GM21423 (cell line): ENCODE measurements at regions not wholly inside any gene's neighbourhood (a gene's known extent, or its start where the extent isn't known, plus 50 kb on each side); places are given as distances from the start of the nearest gene placed in this dataset.

Source experiments
- ATAC-seq: cut with Tn5 transposase; IDR thresholded peaks from one replicate; pipeline ENCODE4 v1.9.1; 2021; ENCODE audit warnings: mild to moderate bottlenecking, moderate library complexity; ENCODE audit not compliant: unreplicated experiment

- ATAC-seq = peak; percentile 89
These were observed 167.4 kb downstream of the TNFSF18 start for GRCh38 chr1:172883387-172883791.

GRCh38 chr1:172883844-172884243 lies 166.9 kb downstream of the TNFSF18 start:
- ATAC-seq = peak; percentile 39

- no peak for ATAC-seq
These were observed 165.3 kb downstream of the TNFSF18 start for GRCh38 chr1:172885411-172885810.

- ATAC-seq = no peak
These were observed 164.8 kb downstream of the TNFSF18 start for GRCh38 chr1:172885971-172886370.

- ATAC-seq = no peak
These were observed 163.6 kb downstream of the TNFSF18 start for GRCh38 chr1:172887162-172887561.

GRCh38 chr1:172893146-172893841 lies 157.4 kb downstream of the TNFSF18 start:
- ATAC-seq = no peak

GRCh38 chr1:172894349-172895049 lies 156.2 kb downstream of the TNFSF18 start:
- ATAC-seq = peak; percentile 20

- peak; percentile 77 for ATAC-seq
These were observed 155.7 kb downstream of the TNFSF18 start for GRCh38 chr1:172895050-172895460.

- no peak for ATAC-seq
These were observed 155.0 kb downstream of the TNFSF18 start for GRCh38 chr1:172895761-172896160.

- ATAC-seq = no peak
These were observed 153.0 kb downstream of the TNFSF18 start for GRCh38 chr1:172897738-172898137.

- ATAC-seq = no peak
These were observed 151.9 kb downstream of the TNFSF18 start for GRCh38 chr1:172898866-172899265.

- ATAC-seq = no peak
These were observed 150.3 kb downstream of the TNFSF18 start for GRCh38 chr1:172900376-172900997.

- ATAC-seq = no peak
These were observed 148.5 kb downstream of the TNFSF18 start for GRCh38 chr1:172902200-172902599.

GRCh38 chr1:172902861-172903381 lies 147.8 kb downstream of the TNFSF18 start:
- no peak for ATAC-seq

- no peak for ATAC-seq
These were observed 147.0 kb downstream of the TNFSF18 start for GRCh38 chr1:172903581-172904220.

GRCh38 chr1:172905452-172905851 lies 145.3 kb downstream of the TNFSF18 start:
- no peak for ATAC-seq

GRCh38 chr1:172906778-172907592 lies 143.8 kb downstream of the TNFSF18 start:
- no peak for ATAC-seq

GRCh38 chr1:172907834-172908326 lies 142.9 kb downstream of the TNFSF18 start:
- ATAC-seq = no peak

GRCh38 chr1:172909606-172910326 lies 141.0 kb downstream of the TNFSF18 start:
- ATAC-seq = no peak
